Activated naive CD4-positive, alpha-beta T cell treated with anti-CD3 and anti-CD28 coated beads for 36 hours (primary cell): ENCODE measurements at regions not wholly inside any gene's neighbourhood (a gene's known extent, or its start where the extent isn't known, plus 50 kb on each side); places are given as distances from the start of the nearest gene placed in this dataset.

ENCODE experiments used
- CTCF ChIA-PET: fragments of 350-600 bp; sonication (Branson Sonifier 250); formaldehyde crosslinking; loops from one replicate; lab custom pipeline; 2021; ENCODE audit warnings: antibody characterized with exemption; lab: Charles Lee
- DNase-seq: peaks from one replicate; pipeline ENCODE4 v3.0.0-alpha.2; 2020
- H3K27ac Mint-ChIP-seq: one replicate; pipeline ENCODE4 v1.8.0; 2021; ENCODE audit warnings: mild to moderate bottlenecking, mixed read lengths
- H3K27me3 Mint-ChIP-seq: one replicate; pipeline ENCODE4 v1.8.0; 2021; ENCODE audit warnings: low read depth, mixed read lengths
- H3K36me3 Mint-ChIP-seq: one replicate; pipeline ENCODE4 v1.8.0; 2021; ENCODE audit warnings: low read depth, mixed read lengths
- H3K4me1 Mint-ChIP-seq: one replicate; pipeline ENCODE4 v1.8.0; 2021; ENCODE audit warnings: low read depth, mixed read lengths
- H3K4me3 Mint-ChIP-seq: one replicate; pipeline ENCODE4 v1.8.0; 2021; ENCODE audit warnings: mild to moderate bottlenecking, moderate library complexity, mixed read lengths
- H3K9me3 Mint-ChIP-seq: one replicate; pipeline ENCODE4 v1.8.0; 2021; ENCODE audit warnings: mixed read lengths
- intact Hi-C: fragments of 100-400 bp; cut with micrococcal nuclease; formaldehyde crosslinking; loops from one replicate; pipeline ENCODE4 v1.15.1; 2023

GRCh38 chr2:70036290-70036689 is 51.0 kb upstream of the PCBP1 start:
- no peak for DNase-seq
- H3K9me3 Mint-ChIP-seq: no peaks in the 10 kb centered on the region
- H3K4me3 Mint-ChIP-seq: no peak overlapping the region
- CTCF ChIA-PET: no interaction called here
- H3K36me3 Mint-ChIP-seq: peaks cover 2% of the 10 kb centered on the region
- no peaks in the 10 kb centered on the region for H3K4me1 Mint-ChIP-seq
- no peak overlapping the region for H3K27ac Mint-ChIP-seq
- H3K27me3 Mint-ChIP-seq: no peaks in the 10 kb centered on the region
- intact Hi-C loops: no loop called here

GRCh38 chr2:70035344-70035844 is 51.9 kb upstream of the PCBP1 start:
- Mint-ChIP-seq H3K4me1 (no peaks in the 10 kb centered on the region), H3K27me3 (no peaks in the 10 kb centered on the region), H3K9me3 (no peaks in the 10 kb centered on the region), H3K4me3 (no peak overlapping the region), H3K36me3 (peaks cover 2% of the 10 kb centered on the region), H3K27ac (no peak overlapping the region)
- intact Hi-C loops: no loop called here
- DNase-seq: no peak
- CTCF ChIA-PET: interaction anchor here (0.6 kb wide), 1 partner anchor 22 kb away, joined by 3 read pairs; no protein-coding TSS in a partner anchor

- intact Hi-C loops: no loop called here
- H3K4me1 Mint-ChIP-seq: no peaks in the 10 kb centered on the region
- peaks cover 1% of the 10 kb centered on the region for H3K36me3 Mint-ChIP-seq
- no peak overlapping the region for H3K27ac Mint-ChIP-seq
- CTCF ChIA-PET: no interaction called here
- H3K27me3 Mint-ChIP-seq: no peaks in the 10 kb centered on the region
- no peak overlapping the region for H3K4me3 Mint-ChIP-seq
- DNase-seq: no peak
- no peaks in the 10 kb centered on the region for H3K9me3 Mint-ChIP-seq
These were observed 56.4 kb upstream of the PCBP1 start for GRCh38 chr2:70030724-70031420.

GRCh38 chr2:70029814-70030409 is 57.4 kb upstream of the PCBP1 start:
- intact Hi-C loops: no loop called here
- CTCF ChIA-PET: no interaction called here
- DNase-seq: no peak
- no peaks in the 10 kb centered on the region for H3K27me3 Mint-ChIP-seq
- H3K9me3 Mint-ChIP-seq: no peaks in the 10 kb centered on the region
- no peaks in the 10 kb centered on the region for H3K4me1 Mint-ChIP-seq
- H3K36me3 Mint-ChIP-seq: peaks cover 4% of the 10 kb centered on the region
- H3K4me3 Mint-ChIP-seq: no peak overlapping the region
- H3K27ac Mint-ChIP-seq: no peak overlapping the region

GRCh38 chr2:70024284-70024683 is 62.9 kb upstream of the ASPRV1 start:
- H3K36me3 Mint-ChIP-seq: peaks cover 11% of the 10 kb centered on the region
- H3K9me3 Mint-ChIP-seq: no peaks in the 10 kb centered on the region
- intact Hi-C loops: no loop called here
- H3K4me1 Mint-ChIP-seq: peaks cover 1% of the 10 kb centered on the region
- H3K27ac Mint-ChIP-seq: no peak overlapping the region
- H3K27me3 Mint-ChIP-seq: no peaks in the 10 kb centered on the region
- no peak overlapping the region for H3K4me3 Mint-ChIP-seq
- DNase-seq: no peak
- CTCF ChIA-PET: interaction anchor here (0.6 to 0.8 kb wide), 4 partner anchors 9 to 148 kb away, joined by 3 to 4 read pairs (median 4); no protein-coding TSS in a partner anchor

- H3K27ac Mint-ChIP-seq: no peak overlapping the region
- H3K27me3 Mint-ChIP-seq: no peaks in the 10 kb centered on the region
- DNase-seq: no peak
- H3K4me3 Mint-ChIP-seq: no peak overlapping the region
- intact Hi-C loops: no loop called here
- peaks cover 3% of the 10 kb centered on the region for H3K9me3 Mint-ChIP-seq
- peaks cover 17% of the 10 kb centered on the region for H3K4me1 Mint-ChIP-seq
- CTCF ChIA-PET: no interaction called here
- H3K36me3 Mint-ChIP-seq: peaks cover 22% of the 10 kb centered on the region
These were observed 57.7 kb upstream of the ASPRV1 start for GRCh38 chr2:70019096-70019495.

- Mint-ChIP-seq H3K36me3 (peaks cover 23% of the 10 kb centered on the region), H3K27me3 (no peaks in the 10 kb centered on the region), H3K4me1 (peaks cover 19% of the 10 kb centered on the region), H3K4me3 (no peak overlapping the region), H3K9me3 (peaks cover 3% of the 10 kb centered on the region), H3K27ac (no peak overlapping the region)
- no peak for DNase-seq
- intact Hi-C loops: no loop called here
- CTCF ChIA-PET: interaction anchor here (1.0 kb wide), 1 partner anchor 10 kb away, joined by 6 read pairs; no protein-coding TSS in a partner anchor
These were observed 56.5 kb upstream of the ASPRV1 start for GRCh38 chr2:70017962-70018361.

- Mint-ChIP-seq H3K9me3 (peaks cover 3% of the 10 kb centered on the region), H3K4me1 (peaks cover 21% of the 10 kb centered on the region), H3K36me3 (peaks cover 17% of the 10 kb centered on the region), H3K4me3 (no peak overlapping the region), H3K27ac (peak overlapping the region; percentile 51), H3K27me3 (no peaks in the 10 kb centered on the region)
- intact Hi-C loops: no loop called here
- DNase-seq: no peak
- CTCF ChIA-PET: interaction anchor here (0.6 to 1.2 kb wide), 2 partner anchors 10 to 22 kb away, joined by 3 read pairs; no protein-coding TSS in a partner anchor
These were observed 53.5 kb upstream of the ASPRV1 start for GRCh38 chr2:70014959-70015358.

GRCh38 chr2:70012887-70013286 is 51.5 kb upstream of the ASPRV1 start:
- Mint-ChIP-seq H3K9me3 (no peaks in the 10 kb centered on the region), H3K27ac (no peak overlapping the region), H3K36me3 (peaks cover 11% of the 10 kb centered on the region), H3K4me1 (peaks cover 11% of the 10 kb centered on the region), H3K27me3 (no peaks in the 10 kb centered on the region), H3K4me3 (no peak overlapping the region)
- CTCF ChIA-PET: interaction anchor here (0.6 kb wide), 1 partner anchor 177 kb away, joined by 3 read pairs; no protein-coding TSS in a partner anchor
- intact Hi-C loops: no loop called here
- DNase-seq: no peak

GRCh38 chr2:70011786-70012185 is 50.4 kb upstream of the ASPRV1 start:
- Mint-ChIP-seq H3K9me3 (no peaks in the 10 kb centered on the region), H3K4me1 (peaks cover 11% of the 10 kb centered on the region), H3K27me3 (no peaks in the 10 kb centered on the region), H3K36me3 (peaks cover 7% of the 10 kb centered on the region), H3K27ac (no peak overlapping the region), H3K4me3 (no peak overlapping the region)
- intact Hi-C loops: no loop called here
- CTCF ChIA-PET: no interaction called here
- DNase-seq: no peak

- H3K27ac Mint-ChIP-seq: no peak overlapping the region
- H3K4me1 Mint-ChIP-seq: peaks cover 11% of the 10 kb centered on the region
- intact Hi-C loops: no loop called here
- DNase-seq: no peak
- H3K27me3 Mint-ChIP-seq: no peaks in the 10 kb centered on the region
- no peak overlapping the region for H3K4me3 Mint-ChIP-seq
- H3K36me3 Mint-ChIP-seq: peaks cover 7% of the 10 kb centered on the region
- no peaks in the 10 kb centered on the region for H3K9me3 Mint-ChIP-seq
- CTCF ChIA-PET: no interaction called here
These were observed 49.9 kb upstream of the ASPRV1 start for GRCh38 chr2:70011335-70011734.
